Nephron (organoid): ENCODE measurements at regions not wholly inside any gene's neighbourhood (a gene's known extent, or its start where the extent isn't known, plus 50 kb on each side); places are given as distances from the start of the nearest gene placed in this dataset.

Source experiments
- H3K27ac Mint-ChIP-seq, 3 experiments: 2 replicates each; pipeline ENCODE4 v1.8.0; 2020; ENCODE audit warnings: mixed read lengths in 3 of 3, mild to moderate bottlenecking in 2 of 3, moderate library complexity in 1 of 3
- H3K27me3 Mint-ChIP-seq: 2 replicates; pipeline ENCODE4 v1.8.0; 2021; ENCODE audit warnings: low read depth, mild to moderate bottlenecking, moderate library complexity, mixed read lengths
- H3K36me3 Mint-ChIP-seq: 2 replicates; pipeline ENCODE4 v1.8.0; 2020; ENCODE audit warnings: low read depth, mixed read lengths
- H3K4me1 Mint-ChIP-seq: 2 replicates; pipeline ENCODE4 v1.8.0; 2020; ENCODE audit warnings: mixed read lengths
- H3K4me3 Mint-ChIP-seq, 3 experiments: 2 replicates each; pipeline ENCODE4 v1.8.0; 2020; ENCODE audit warnings: mild to moderate bottlenecking in 3 of 3, mixed read lengths in 3 of 3, moderate library complexity in 2 of 3
- H3K9me3 Mint-ChIP-seq: 2 replicates; pipeline ENCODE4 v1.8.0; 2020; ENCODE audit warnings: mixed read lengths
- CTCF ChIP-seq, 3 experiments: fragments of 200-600 bp; sonication (generic); IDR thresholded peaks; one replicate each; pipeline ENCODE4 v1.5.0; 2021; ENCODE audit warnings: antibody characterized with exemption in 3 of 3; ENCODE audit not compliant: unreplicated experiment in 3 of 3

DNA sequence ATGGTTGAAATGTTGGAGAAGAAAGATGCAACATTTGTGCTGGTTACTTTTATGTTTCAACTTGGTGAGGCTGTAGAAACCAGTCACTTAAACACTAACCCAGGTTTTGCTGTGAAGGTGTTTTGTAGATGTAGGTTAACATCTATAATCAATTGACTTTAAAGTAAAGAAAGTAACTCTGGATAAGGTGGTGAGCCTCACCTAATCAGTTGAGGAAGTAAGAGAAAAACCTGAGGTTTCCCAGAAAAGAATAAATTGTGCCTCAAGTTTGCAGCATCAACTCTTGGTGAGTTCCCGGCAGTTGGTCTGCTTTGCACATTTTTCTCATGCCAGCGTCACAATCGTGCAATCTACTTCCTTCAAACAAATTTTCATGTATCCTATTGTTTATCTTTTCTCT, 673.4 kb downstream of the QKI start:
- no peak for TF ChIP-seq CTCF (IDR thresholded peaks at IDR 0.05; ENCODE audit: unreplicated experiment in 3 of 3)
- Mint-ChIP-seq H3K36me3 (no peaks in the 10 kb centered on the region), H3K4me1 (peaks cover 15% of the 10 kb centered on the region), H3K9me3 (no peaks in the 10 kb centered on the region), H3K27me3 (peaks cover 4% of the 10 kb centered on the region), H3K27ac (no peak overlapping the region), H3K4me3 (no peak overlapping the region)

DNA sequence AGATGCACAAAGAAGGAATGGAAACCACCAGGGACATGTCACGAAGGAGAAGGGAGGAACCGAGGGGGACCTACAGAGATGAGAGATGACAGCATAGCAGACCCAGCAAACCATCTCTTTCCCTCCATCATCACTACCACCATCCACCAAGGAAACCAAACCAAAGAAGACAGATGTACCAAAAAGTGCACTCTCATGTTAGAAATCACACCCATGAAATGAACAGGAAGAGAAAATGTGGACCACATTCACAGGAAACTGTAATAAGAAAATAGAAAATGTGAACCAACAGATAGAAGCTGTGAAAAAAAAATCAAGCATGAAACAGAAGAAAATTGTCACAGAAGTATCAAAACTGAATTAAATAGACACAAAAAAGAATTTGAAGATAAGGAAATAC, 672.7 kb downstream of the QKI start:
- no peak for TF ChIP-seq CTCF (IDR thresholded peaks at IDR 0.05; ENCODE audit: unreplicated experiment in 3 of 3)
- no peak overlapping the region for H3K4me3 Mint-ChIP-seq
- no peak overlapping the region for H3K27ac Mint-ChIP-seq
- peaks cover 9% of the 10 kb centered on the region for H3K27me3 Mint-ChIP-seq
- no peaks in the 10 kb centered on the region for H3K9me3 Mint-ChIP-seq
- peaks cover 15% of the 10 kb centered on the region for H3K4me1 Mint-ChIP-seq
- no peaks in the 10 kb centered on the region for H3K36me3 Mint-ChIP-seq

- H3K36me3 Mint-ChIP-seq: no peaks in the 10 kb centered on the region
- peaks cover 20% of the 10 kb centered on the region for H3K4me1 Mint-ChIP-seq
- H3K9me3 Mint-ChIP-seq: no peaks in the 10 kb centered on the region
- TF ChIP-seq CTCF (IDR thresholded peaks at IDR 0.05; ENCODE audit: unreplicated experiment in 3 of 3): no peak
- peaks cover 9% of the 10 kb centered on the region for H3K27me3 Mint-ChIP-seq
- no peak overlapping the region for H3K4me3 Mint-ChIP-seq
- H3K27ac Mint-ChIP-seq: peak overlapping the region; percentile 79 to 95 (median 91)
These were observed 671.8 kb downstream of the QKI start for GRCh38 chr6:164086076-164086887.

- H3K4me3 Mint-ChIP-seq: peak overlapping the region in 1 of 3 experiments; percentile 2
- TF ChIP-seq CTCF (IDR thresholded peaks at IDR 0.05; ENCODE audit: unreplicated experiment in 3 of 3): no peak
- no peaks in the 10 kb centered on the region for H3K9me3 Mint-ChIP-seq
- H3K4me1 Mint-ChIP-seq: peaks cover 24% of the 10 kb centered on the region
- H3K36me3 Mint-ChIP-seq: no peaks in the 10 kb centered on the region
- peaks cover 17% of the 10 kb centered on the region for H3K27me3 Mint-ChIP-seq
- H3K27ac Mint-ChIP-seq: peak overlapping the region; percentile 79 to 95 (median 91)
These were observed 670.9 kb downstream of the QKI start for GRCh38 chr6:164085091-164086075.

DNA sequence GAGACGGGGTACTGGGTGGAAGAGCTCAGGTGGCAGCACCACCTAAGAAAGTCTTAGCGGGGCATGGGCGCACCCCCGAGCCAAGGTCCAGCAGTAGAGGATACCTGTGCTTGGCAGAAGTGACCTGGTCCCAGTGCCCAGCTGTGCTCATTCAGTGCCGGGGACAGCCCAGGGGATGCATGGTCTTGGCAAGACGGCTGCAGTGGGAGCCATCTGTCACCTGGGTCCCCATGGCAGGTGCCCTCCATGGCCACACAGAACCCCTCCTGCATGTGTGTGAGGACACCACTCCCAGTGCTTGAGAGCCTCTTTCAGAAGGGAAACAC, 664.7 kb downstream of the QKI start:
- Mint-ChIP-seq H3K27ac (no peak overlapping the region), H3K9me3 (peaks cover 3% of the 10 kb centered on the region), H3K36me3 (no peaks in the 10 kb centered on the region), H3K27me3 (peaks cover 17% of the 10 kb centered on the region), H3K4me3 (no peak overlapping the region), H3K4me1 (peaks cover 9% of the 10 kb centered on the region)
- TF ChIP-seq CTCF (IDR thresholded peaks at IDR 0.05; ENCODE audit: unreplicated experiment in 3 of 3): no peak
